A549 (cell line): ENCODE measurements at regions not wholly inside any gene's neighbourhood (a gene's known extent, or its start where the extent isn't known, plus 50 kb on each side); places are given as distances from the start of the nearest gene placed in this dataset.
A peak's percentile ranks its signal among the peaks of the same experiment; 100 is the strongest.

ENCODE experiments used
- ATAC-seq, 2 experiments: fragments of 200-7000 bp in 1 of 2; fragments of >200 bp in 1 of 2; cut with Nextera tagmentation in 1 of 2; cut with Tn5 transposase in 1 of 2; 3 replicates each; pipeline versions ENCODE4 v1.8.0 to v1.9.1; 2018 to 2020; ENCODE audit warnings: mild to moderate bottlenecking in 1 of 2, moderate library complexity in 1 of 2
- CTCF ChIA-PET: fragments of 300-600 bp; sonication (Branson Sonifier 250); formaldehyde crosslinking; extraction: SDS; loops from one replicate; lab custom pipeline; 2021; ENCODE audit warnings: antibody characterized with exemption, inconsistent platforms; lab: Yijun Ruan, JAX
- POLR2A ChIA-PET: fragments of 350-600 bp; formaldehyde crosslinking; extraction: SDS; loops from one replicate; lab custom pipeline; 2021; ENCODE audit warnings: antibody characterized with exemption, inconsistent platforms; lab: Yijun Ruan, JAX
- DNase-seq, 2 experiments: peaks; one replicate each; pipeline versions ENCODE4 v3.0.0 to v3.0.0-alpha.2; 2011 to 2016; ENCODE audit warnings: low read depth in 1 of 2, low spot score in 1 of 2
- FAIRE-seq: peaks from 2 replicates; lab custom pipeline; 2011; peaks lifted over from hg19 to GRCh38; lab: Jason Lieb, UNC
- H3K27ac ChIP-seq, 2 experiments: fragments of >200 bp; sonication (Bioruptor Twin); formaldehyde crosslinking; 3 replicates each; pipeline ENCODE4 v1.5.1; 2016 to 2017
- H3K4me1 ChIP-seq: fragments of >200 bp; sonication (Bioruptor Twin); formaldehyde crosslinking; 3 replicates; pipeline ENCODE4 v1.6.1; 2016
- H3K4me2 ChIP-seq: fragments of >200 bp; sonication (Bioruptor Twin); formaldehyde crosslinking; 3 replicates; pipeline ENCODE4 v1.6.1; 2016
- H3K4me3 ChIP-seq: fragments of >200 bp; sonication (Bioruptor Twin); formaldehyde crosslinking; 3 replicates; pipeline ENCODE4 v1.5.1; 2016
- H3K9me3 ChIP-seq: fragments of >200 bp; sonication (Bioruptor Twin); formaldehyde crosslinking; 3 replicates; pipeline ENCODE4 v1.6.1; 2016
- BCL3 ChIP-seq: fragments of >200 bp; sonication (Bioruptor Twin); formaldehyde crosslinking; IDR thresholded peaks from 3 replicates; pipeline ENCODE4 v1.6.1; 2016
- CEBPB ChIP-seq, 2 experiments: fragments of >200 bp in 1 of 2; sonication (Bioruptor Twin) in 1 of 2; formaldehyde crosslinking in 1 of 2; IDR thresholded peaks; 2 replicates each; pipeline ENCODE4 v1.6.1; 2012 to 2016
- CHD2 ChIP-seq: fragments of 150-350 bp; IDR thresholded peaks from 2 replicates; pipeline ENCODE4 v1.6.1; 2014; ENCODE audit warnings: low read length; ENCODE audit not compliant: partially characterized antibody
- EHF ChIP-seq: fragments of 250-450 bp; sonication (Bioruptor Pico); IDR thresholded peaks from 2 replicates; pipeline ENCODE4 v1.5.0; 2020; ENCODE audit warnings: mild to moderate bottlenecking
- ELK1 ChIP-seq: fragments of 150-350 bp; IDR thresholded peaks from 2 replicates; pipeline ENCODE4 v1.6.1; 2014; ENCODE audit warnings: low read depth, mild to moderate bottlenecking, low read length
- ESRRA ChIP-seq: fragments of 150-350 bp; IDR thresholded peaks from 2 replicates; pipeline ENCODE4 v1.6.1; 2014; ENCODE audit warnings: mild to moderate bottlenecking, low read length, borderline replicate concordance
- FOSB ChIP-seq: fragments of 250-450 bp; sonication (Bioruptor Pico); IDR thresholded peaks from 2 replicates; pipeline ENCODE4 v1.5.0; 2020; ENCODE audit warnings: mild to moderate bottlenecking, moderate library complexity
- HES2 ChIP-seq: fragments of >200 bp; sonication (Bioruptor Twin); formaldehyde crosslinking; IDR thresholded peaks from 2 replicates; pipeline ENCODE4 v1.6.1; 2016
- HMGXB4 ChIP-seq: fragments of 250-450 bp; sonication (Bioruptor Pico); IDR thresholded peaks from 2 replicates; pipeline ENCODE4 v1.5.0; 2021; ENCODE audit warnings: mild to moderate bottlenecking, moderate library complexity, borderline replicate concordance
- HOXA7 ChIP-seq: fragments of 250-450 bp; sonication (Bioruptor Pico); IDR thresholded peaks from 2 replicates; pipeline ENCODE4 v1.5.0; 2020; ENCODE audit warnings: mild to moderate bottlenecking, moderate library complexity
- HOXB13 ChIP-seq: fragments of 250-450 bp; sonication (Bioruptor Pico); IDR thresholded peaks from 2 replicates; pipeline ENCODE4 v1.5.0; 2020; ENCODE audit warnings: low read depth, mild to moderate bottlenecking, moderate library complexity
- JUNB ChIP-seq: fragments of >200 bp; sonication (Bioruptor Twin); formaldehyde crosslinking; IDR thresholded peaks from 2 replicates; pipeline ENCODE4 v1.6.1; 2016
- KDM1A ChIP-seq: fragments of 200-600 bp; sonication (generic); IDR thresholded peaks from 2 replicates; pipeline ENCODE4 v1.6.1; 2016; ENCODE audit warnings: low read depth, mild to moderate bottlenecking
- MAFK ChIP-seq: fragments of 450-650 bp; IDR thresholded peaks from 2 replicates; pipeline ENCODE4 v1.6.1; 2014; ENCODE audit not compliant: partially characterized antibody
- POLR2AphosphoS2 ChIP-seq: conservative IDR thresholded peaks from 2 replicates; pipeline ENCODE4 v1.6.1; 2012; ENCODE audit warnings: low read length, improper control_type of control experiment, inconsistent platforms
- RAD21 ChIP-seq, 2 experiments: fragments of >200 bp in 1 of 2; sonication (Bioruptor Twin) in 1 of 2; formaldehyde crosslinking in 1 of 2; IDR thresholded peaks in 1 of 2; conservative IDR thresholded peaks in 1 of 2; 2 replicates in 1 of 2; 3 replicates in 1 of 2; pipeline ENCODE4 v1.6.1; 2012 to 2018; ENCODE audit warnings: inconsistent platforms in 1 of 2
- RARB ChIP-seq: fragments of 250-450 bp; sonication (Bioruptor Pico); IDR thresholded peaks from 2 replicates; pipeline ENCODE4 v1.8.0; 2021; ENCODE audit warnings: mild to moderate bottlenecking, moderate library complexity
- RFX5 ChIP-seq: fragments of 450-650 bp; IDR thresholded peaks from 2 replicates; pipeline ENCODE4 v1.7.1; 2014; ENCODE audit warnings: antibody characterized with exemption, mild to moderate bottlenecking, moderate library complexity
- RNF2 ChIP-seq: fragments of 200-600 bp; sonication (generic); IDR thresholded peaks from 2 replicates; pipeline ENCODE4 v1.6.1; 2016; ENCODE audit warnings: low read depth, mild to moderate bottlenecking, antibody characterized with exemption, moderate library complexity, borderline replicate concordance
- TFCP2L1 ChIP-seq: fragments of 250-450 bp; sonication (Bioruptor Pico); IDR thresholded peaks from 2 replicates; pipeline ENCODE4 v1.5.0; 2021; ENCODE audit warnings: mild to moderate bottlenecking
- ZC3H11A ChIP-seq: fragments of 450-650 bp; IDR thresholded peaks from 2 replicates; pipeline ENCODE4 v1.6.1; 2014; ENCODE audit warnings: antibody characterized with exemption, mild to moderate bottlenecking
- WGBS: methylation state at CpG from one replicate; pipeline ENCODE4 v1.1.6; 2017; ENCODE audit errors: missing lambda C conversion rate; 5-methylcytosine and 5-hydroxymethylcytosine counted together

GRCh38 chr10:5587151-5588079 is 62.7 kb downstream of the CALML3 start:
- Histone ChIP-seq H3K27ac (peak overlapping the region in 1 of 2 experiments; percentile 77; a peak in 4 of 6 replicates), H3K4me3 (no peak overlapping the region), H3K4me2 (no peak overlapping the region), H3K4me1 (peaks cover 58% of the 10 kb centered on the region), H3K9me3 (no peaks in the 10 kb centered on the region)
- WGBS, result 81% methylated on average over 18 of the region's 25 CpGs
- CTCF ChIA-PET, result interaction anchor here (1.0 to 5.3 kb wide), 4 partner anchors 8 to 140 kb away, joined by 3 to 36 read pairs (median 4); no protein-coding TSS in a partner anchor
- TF ChIP-seq RFX5 (no peak), MAFK (no peak), RNF2 (no peak), RARB (no peak), HOXA7 (no peak), BCL3 (no peak), ZC3H11A (no peak), CHD2 (no peak), KDM1A (no peak), FOSB (no peak)
- FAIRE-seq, result no peak
- ATAC-seq, result no peak
- DNase-seq, result no peak
- POLR2A ChIA-PET, result no interaction called here

GRCh38 chr10:5588080-5588453 is 63.3 kb downstream of the CALML3 start:
- CTCF ChIA-PET, result interaction anchor here (2.1 to 5.3 kb wide), 2 partner anchors 35 to 39 kb away, joined by 4 to 36 read pairs; no protein-coding TSS in a partner anchor
- FAIRE-seq (no peak), ATAC-seq (no peak), DNase-seq (no peak)
- no peak overlapping the region for H3K4me3 ChIP-seq
- POLR2A ChIA-PET, result no interaction called here
- H3K4me2 ChIP-seq, result no peak overlapping the region
- WGBS, result 90% methylated on average over 6 of the region's 6 CpGs
- H3K9me3 ChIP-seq, result no peaks in the 10 kb centered on the region
- H3K27ac ChIP-seq, result peak overlapping the region in 1 of 2 experiments; percentile 77; a peak in 3 of 6 replicates
- TF ChIP-seq ELK1 (no peak), HES2 (no peak), CEBPB (IDR thresholded peaks at IDR 0.05) (no peak), RAD21 (conservative IDR thresholded peaks at IDR 0.05 in 1 of 2, IDR thresholded peaks at IDR 0.05 in 1 of 2) (no peak), EHF (CRISPR knock-in tag) (no peak), HMGXB4 (CRISPR knock-in tag) (no peak), ESRRA (no peak)
- H3K4me1 ChIP-seq, result peaks cover 58% of the 10 kb centered on the region

- no peak overlapping the region for H3K4me2 ChIP-seq
- ATAC-seq (no peak), DNase-seq (no peak), FAIRE-seq (no peak)
- H3K27ac ChIP-seq, result peak overlapping the region; percentile 26 to 77; a peak in 4 of 6 replicates
- no peaks in the 10 kb centered on the region for H3K9me3 ChIP-seq
- WGBS, result 97% methylated on average over 5 of the region's 5 CpGs
- POLR2A ChIA-PET, result no interaction called here
- H3K4me3 ChIP-seq, result no peak overlapping the region
- peaks cover 58% of the 10 kb centered on the region for H3K4me1 ChIP-seq
- CTCF ChIA-PET, result interaction anchor here (2.1 to 5.3 kb wide), 2 partner anchors 34 to 39 kb away, joined by 4 to 36 read pairs; no protein-coding TSS in a partner anchor
- TF ChIP-seq TFCP2L1 (CRISPR knock-in tag), result no peak
- TF ChIP-seq FOSB, result no peak
- TF ChIP-seq JUNB, result no peak
- TF ChIP-seq POLR2AphosphoS2, result no peak
- TF ChIP-seq HOXB13 (CRISPR knock-in tag), result no peak
Measured at GRCh38 chr10:5588603-5589002, 63.8 kb downstream of the CALML3 start.
